GM12892 (cell line): ENCODE measurements at regions not wholly inside any gene's neighbourhood (a gene's known extent, or its start where the extent isn't known, plus 50 kb on each side); places are given as distances from the start of the nearest gene placed in this dataset.

Experiments used
- POLR2A ChIP-seq: IDR thresholded peaks from 2 replicates; pipeline ENCODE4 v1.6.1; 2011; ENCODE audit warnings: low read depth, low read length, control low read depth
- TAF1 ChIP-seq: IDR thresholded peaks from 2 replicates; pipeline ENCODE4 v1.6.1; 2011; ENCODE audit warnings: low read depth, mild to moderate bottlenecking, control low read depth, low read length, borderline replicate concordance

GRCh38 chr5:166505544-166505943, 1785.9 kb upstream of the WWC1 start:
- TF ChIP-seq TAF1 (no peak), POLR2A (no peak)
